ENCODE measurements at regions not wholly inside any gene's neighbourhood (a gene's known extent, or its start where the extent isn't known, plus 50 kb on each side); places are given as distances from the start of the nearest gene placed in this dataset.

GRCh38 chr2:191598296-191598695 is 79.6 kb upstream of the NABP1 start:
- DNase-seq (ENCODE audit: low spot score, unreplicated experiment): no peak
- Mint-ChIP-seq H3K36me3 (ENCODE audit: insufficient read depth) (no peaks in the 10 kb centered on the region), H3K27ac (no peak overlapping the region), H3K4me3 (ENCODE audit: low read depth) (no peak overlapping the region), H3K4me1 (ENCODE audit: low read depth) (no peaks in the 10 kb centered on the region), H3K27me3 (no peaks in the 10 kb centered on the region), H3K9me3 (ENCODE audit: low read depth) (no peaks in the 10 kb centered on the region)
- TF ChIP-seq CTCF (IDR thresholded peaks at IDR 0.05; ENCODE audit: unreplicated experiment): no peak

- no peak for DNase-seq (ENCODE audit: low spot score, unreplicated experiment)
- Mint-ChIP-seq H3K4me3 (ENCODE audit: low read depth) (no peak overlapping the region), H3K4me1 (ENCODE audit: low read depth) (no peaks in the 10 kb centered on the region), H3K9me3 (ENCODE audit: low read depth) (no peaks in the 10 kb centered on the region), H3K27ac (no peak overlapping the region), H3K36me3 (ENCODE audit: insufficient read depth) (no peaks in the 10 kb centered on the region), H3K27me3 (no peaks in the 10 kb centered on the region)
- TF ChIP-seq CTCF (IDR thresholded peaks at IDR 0.05; ENCODE audit: unreplicated experiment): no peak
Observed at GRCh38 chr2:191601060-191601459, 76.9 kb upstream of the NABP1 start.

DNA sequence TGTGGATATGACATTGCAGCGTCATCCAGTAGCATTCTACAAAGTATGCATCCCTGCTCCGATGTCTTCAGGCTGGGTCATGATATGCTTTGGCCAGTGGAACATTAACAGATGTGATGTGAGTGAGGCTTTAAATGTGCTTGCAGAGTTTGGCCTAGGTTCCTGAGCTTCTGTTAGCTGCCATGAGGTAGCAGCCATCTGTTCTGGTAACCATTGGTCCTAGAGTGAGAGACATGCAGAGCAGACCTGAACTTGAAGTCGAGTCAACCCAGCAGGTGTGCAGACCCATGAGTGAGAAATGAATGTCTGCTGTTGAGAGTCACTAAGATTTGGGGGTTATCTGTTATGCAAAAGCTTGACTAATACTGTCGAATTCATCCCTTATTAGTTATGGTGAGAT is 73.8 kb upstream of the NABP1 start:
- Mint-ChIP-seq H3K9me3 (ENCODE audit: low read depth) (no peaks in the 10 kb centered on the region), H3K4me1 (ENCODE audit: low read depth) (no peaks in the 10 kb centered on the region), H3K36me3 (ENCODE audit: insufficient read depth) (no peaks in the 10 kb centered on the region), H3K4me3 (ENCODE audit: low read depth) (no peak overlapping the region), H3K27ac (no peak overlapping the region), H3K27me3 (no peaks in the 10 kb centered on the region)
- DNase-seq (ENCODE audit: low spot score, unreplicated experiment): no peak
- TF ChIP-seq CTCF (IDR thresholded peaks at IDR 0.05; ENCODE audit: unreplicated experiment): no peak

DNA sequence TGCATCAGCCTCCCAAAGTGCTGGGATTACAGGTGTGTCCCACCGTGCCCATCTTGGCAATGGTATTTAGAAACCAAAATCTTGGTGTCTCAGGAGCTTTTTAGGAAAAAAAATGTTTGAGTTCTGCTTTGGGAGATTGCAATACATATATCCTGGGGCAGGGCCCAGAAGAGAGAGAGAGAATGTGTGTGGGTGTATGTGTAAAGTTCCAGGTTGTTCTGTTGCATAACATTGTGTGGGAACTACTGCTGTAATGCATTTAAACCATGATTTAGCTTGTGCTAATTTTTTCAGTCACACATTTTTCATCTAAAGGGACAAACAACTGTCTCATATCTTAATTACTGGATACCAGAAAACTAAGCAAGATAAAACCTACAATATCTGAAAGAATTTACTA is 70.8 kb upstream of the NABP1 start:
- Mint-ChIP-seq H3K36me3 (ENCODE audit: insufficient read depth) (no peaks in the 10 kb centered on the region), H3K9me3 (ENCODE audit: low read depth) (no peaks in the 10 kb centered on the region), H3K27me3 (no peaks in the 10 kb centered on the region), H3K27ac (no peak overlapping the region), H3K4me1 (ENCODE audit: low read depth) (no peaks in the 10 kb centered on the region), H3K4me3 (ENCODE audit: low read depth) (no peak overlapping the region)
- DNase-seq (ENCODE audit: low spot score, unreplicated experiment): no peak
- TF ChIP-seq CTCF (IDR thresholded peaks at IDR 0.05; ENCODE audit: unreplicated experiment): no peak

DNA sequence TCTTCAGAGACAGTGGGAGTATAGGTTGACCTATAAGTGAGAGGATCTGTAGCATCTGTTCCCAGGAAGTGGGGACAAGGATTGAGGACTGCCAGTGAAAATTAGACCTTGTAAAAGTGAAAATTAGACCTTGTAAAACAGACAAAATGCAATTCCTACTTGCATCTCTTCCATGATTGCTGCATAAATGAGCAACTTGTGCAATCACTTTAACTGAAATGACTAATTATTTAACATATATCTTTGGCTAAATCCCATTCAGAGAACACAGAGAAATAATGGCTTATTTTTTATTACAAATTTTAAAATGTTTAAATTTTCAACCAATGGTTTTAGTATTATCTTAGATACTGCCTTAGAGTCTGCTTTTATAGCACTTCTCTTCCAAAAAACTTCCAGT is 67.2 kb upstream of the NABP1 start:
- DNase-seq (ENCODE audit: low spot score, unreplicated experiment): no peak
- Mint-ChIP-seq H3K27ac (no peak overlapping the region), H3K4me3 (ENCODE audit: low read depth) (no peak overlapping the region), H3K9me3 (ENCODE audit: low read depth) (no peaks in the 10 kb centered on the region), H3K4me1 (ENCODE audit: low read depth) (no peaks in the 10 kb centered on the region), H3K36me3 (ENCODE audit: insufficient read depth) (no peaks in the 10 kb centered on the region), H3K27me3 (no peaks in the 10 kb centered on the region)
- no peak for TF ChIP-seq CTCF (IDR thresholded peaks at IDR 0.05; ENCODE audit: unreplicated experiment)

Data from progenitor cell of endocrine pancreas (in vitro differentiated cells).